Stimulated activated CD4-positive, alpha-beta T cell treated with anti-CD3 and anti-CD28 coated beads, Interleukin-4, amount 100 ng/mL, for 1 hour (primary cell): ENCODE measurements at regions not wholly inside any gene's neighbourhood (a gene's known extent, or its start where the extent isn't known, plus 50 kb on each side); places are given as distances from the start of the nearest gene placed in this dataset.
"Not testable (repeated sequence)": the region's sequence is repeated elsewhere in the genome, so short reads cannot be mapped to it uniquely, and the experiment has no call there.

Source experiments
- DNase-seq: peaks from one replicate; pipeline ENCODE4 v3.0.0-alpha.2; 2020

DNA sequence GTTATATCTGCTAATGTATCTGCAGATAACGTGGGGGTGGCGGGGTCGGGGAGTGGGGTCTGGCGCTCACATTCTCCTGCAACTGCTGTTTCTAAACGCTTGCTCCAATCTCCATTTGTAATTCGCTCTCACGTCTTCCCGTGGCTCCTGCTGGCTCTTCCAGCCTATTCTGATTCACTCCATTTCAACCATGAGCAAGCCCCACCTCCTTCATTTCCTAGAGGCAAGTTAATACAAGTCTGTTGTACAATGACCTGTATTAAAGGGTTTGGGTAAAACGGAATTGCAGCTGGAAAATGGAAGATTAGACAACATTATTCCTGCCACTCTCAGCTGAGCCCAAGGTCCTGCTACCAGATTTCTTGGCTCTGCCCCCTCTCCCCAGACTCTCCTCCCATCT, 132.3 kb downstream of the CSNK2A3 start:
- DNase-seq, result no peak

DNA sequence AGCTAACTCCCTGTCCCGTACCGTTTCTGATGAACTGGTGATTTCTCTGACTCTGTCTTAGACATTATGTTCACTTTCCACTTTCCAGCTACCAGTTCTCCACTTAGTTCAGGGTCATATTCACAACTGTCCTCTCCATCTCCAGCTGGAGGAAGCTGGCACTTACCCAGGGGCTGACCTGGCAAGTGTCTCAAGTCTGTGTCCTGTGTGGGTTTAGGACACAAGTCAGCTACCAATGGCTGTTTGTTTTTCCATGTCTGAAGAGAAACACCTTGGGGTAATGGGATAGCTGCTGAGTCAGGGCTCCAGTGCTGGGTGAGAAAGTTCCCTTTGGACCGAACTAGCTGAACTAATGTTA, 134.4 kb downstream of the CSNK2A3 start:
- no peak for DNase-seq

GRCh38 chr11:11217929-11218628, 135.0 kb downstream of the CSNK2A3 start:
- no peak for DNase-seq

DNA sequence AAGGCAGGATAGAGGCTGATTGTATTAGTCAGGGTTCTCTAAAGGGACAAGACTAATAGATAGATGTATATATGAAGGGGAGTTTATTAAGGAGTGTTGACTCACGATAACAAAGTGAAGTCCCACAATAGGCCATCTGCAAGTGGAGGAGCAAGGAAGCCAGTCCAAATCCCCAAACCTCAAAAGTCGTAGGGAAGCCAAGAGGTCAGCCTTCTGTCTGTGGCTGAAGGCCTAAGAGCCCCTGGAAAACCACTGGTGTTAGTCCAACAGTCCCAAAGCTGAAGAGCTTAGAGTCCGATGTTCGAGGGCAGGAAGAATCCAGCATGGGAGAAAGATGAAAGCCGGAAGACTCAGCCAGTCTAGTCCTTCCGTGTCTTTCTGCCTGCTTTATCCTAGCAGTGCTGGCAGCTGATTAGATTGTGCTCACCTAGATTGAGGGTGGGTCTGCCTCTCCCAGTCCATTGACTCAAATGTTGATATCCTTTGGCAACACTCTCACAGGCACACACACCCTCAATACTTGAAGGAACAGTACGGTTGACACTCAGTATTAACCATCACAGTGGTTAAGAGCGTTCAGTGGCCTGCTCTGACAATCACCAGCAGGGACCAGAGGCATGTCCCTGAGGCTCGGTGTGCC, 135.6 kb downstream of the CSNK2A3 start:
- no peak for DNase-seq

GRCh38 chr11:11215944-11216343, 137.1 kb downstream of the CSNK2A3 start:
- no peak for DNase-seq

GRCh38 chr11:11215058-11215815, 137.8 kb downstream of the CSNK2A3 start:
- no peak for DNase-seq

DNA sequence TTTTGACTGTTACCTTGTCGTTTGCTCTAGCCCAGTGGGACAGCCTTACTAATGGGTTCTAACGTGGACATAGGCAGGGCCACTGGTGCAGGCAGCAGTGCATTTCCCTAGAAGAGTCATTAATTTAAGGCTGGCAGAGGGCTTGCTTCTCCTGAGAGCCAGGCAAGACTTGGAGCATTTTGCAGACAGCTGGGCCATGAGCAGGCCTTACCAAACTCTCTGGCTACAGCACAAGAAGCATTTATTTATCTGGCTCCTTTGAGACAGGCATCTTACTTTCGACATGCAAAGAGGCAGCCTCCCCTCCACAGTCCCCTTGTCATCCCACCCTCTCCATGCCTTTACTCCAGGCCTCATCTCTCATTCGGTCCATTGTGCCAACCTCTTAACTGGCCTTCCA, 139.9 kb downstream of the CSNK2A3 start:
- no peak for DNase-seq

DNA sequence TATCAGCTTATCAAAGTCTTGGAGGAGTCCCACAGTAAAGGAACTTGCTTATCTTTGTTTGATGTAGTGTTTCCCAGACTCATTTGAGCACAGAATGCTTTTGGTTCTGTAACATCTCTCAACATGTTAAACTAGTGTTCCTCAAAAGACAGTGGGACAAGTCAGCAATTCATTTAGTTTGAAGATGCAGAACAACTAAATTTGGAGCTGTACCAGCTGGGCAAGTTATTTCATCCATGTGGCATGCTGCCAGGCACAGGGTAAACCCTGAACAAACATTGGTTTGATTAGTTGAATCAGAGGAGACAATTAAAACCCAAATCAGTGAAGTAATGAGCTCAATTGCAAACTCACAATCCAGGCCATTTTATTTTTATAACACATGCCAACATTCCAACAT, 141.2 kb downstream of the CSNK2A3 start:
- DNase-seq, result no peak

- DNase-seq, result no peak
Measured at GRCh38 chr11:11211186-11211585, 141.9 kb downstream of the CSNK2A3 start.

GRCh38 chr11:11210446-11210845, 142.6 kb downstream of the CSNK2A3 start:
- no peak for DNase-seq

- no peak for DNase-seq
Measured at GRCh38 chr11:11209967-11210366, 143.1 kb downstream of the CSNK2A3 start.

DNA sequence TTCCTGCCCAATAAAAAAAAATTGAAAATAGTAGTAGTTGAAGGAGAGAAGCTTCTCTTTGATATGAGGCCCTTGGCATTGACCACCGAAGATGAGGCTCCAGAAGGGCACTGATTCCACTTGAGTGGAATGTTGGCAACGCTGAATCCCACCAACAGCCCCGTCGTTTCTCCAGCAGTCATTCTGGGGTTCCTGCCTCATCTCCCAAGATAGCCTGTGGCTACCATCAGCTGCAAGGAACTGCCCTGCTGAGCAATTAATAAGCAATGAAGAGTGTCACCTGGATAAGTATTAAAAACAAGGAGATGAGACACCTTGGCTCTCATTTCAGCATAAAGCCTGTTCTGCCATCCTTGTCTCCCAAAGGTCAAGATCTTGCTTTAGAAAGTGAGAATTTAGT, 144.1 kb downstream of the CSNK2A3 start:
- DNase-seq, result no peak

DNA sequence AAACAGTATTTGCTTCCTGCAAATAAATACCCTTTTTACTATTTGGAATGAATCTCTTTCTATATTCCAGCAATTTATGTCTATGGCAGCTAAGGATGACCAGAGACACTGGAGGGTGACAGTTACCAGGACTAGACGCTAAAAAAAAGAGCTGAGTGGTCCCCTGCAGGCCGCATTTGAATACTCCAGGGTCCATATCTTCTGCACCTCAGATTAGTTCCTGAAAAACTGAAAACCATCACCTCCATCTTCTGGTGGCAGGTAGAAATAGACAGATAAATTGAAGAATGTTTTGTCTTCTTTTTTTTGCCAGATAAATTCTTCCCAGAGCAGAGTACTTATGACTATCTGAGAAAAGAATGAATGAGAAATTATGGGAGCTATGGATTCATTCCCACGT, 145.6 kb downstream of the CSNK2A3 start:
- no peak for DNase-seq

DNA sequence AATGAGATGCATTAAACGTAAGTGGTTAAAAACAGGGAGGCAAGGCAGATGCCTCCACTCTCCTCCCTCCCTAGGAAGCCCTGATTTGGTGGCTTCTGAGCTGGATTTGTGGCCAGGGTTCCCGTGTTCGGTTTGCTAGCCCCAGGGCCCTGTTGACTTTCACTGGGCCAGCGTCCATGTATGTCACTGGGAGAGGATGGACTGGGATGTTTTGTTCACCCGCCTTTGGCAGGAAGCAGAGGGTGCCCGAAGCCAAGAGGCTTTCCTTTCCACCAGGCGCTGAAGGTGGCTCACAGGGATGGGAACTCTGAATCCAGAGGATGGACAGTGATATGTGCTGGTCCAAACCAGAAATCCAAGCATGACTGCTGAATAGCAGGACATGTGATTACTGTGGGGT, 146.6 kb downstream of the CSNK2A3 start:
- no peak for DNase-seq

- no peak for DNase-seq
Measured at GRCh38 chr11:11202885-11203284, 150.2 kb downstream of the CSNK2A3 start.

- not testable (repeated sequence) for DNase-seq
Measured at GRCh38 chr11:11201302-11201701, 151.7 kb downstream of the CSNK2A3 start.

- no peak for DNase-seq
Measured at GRCh38 chr11:11192541-11192940, 160.5 kb downstream of the CSNK2A3 start.

DNA sequence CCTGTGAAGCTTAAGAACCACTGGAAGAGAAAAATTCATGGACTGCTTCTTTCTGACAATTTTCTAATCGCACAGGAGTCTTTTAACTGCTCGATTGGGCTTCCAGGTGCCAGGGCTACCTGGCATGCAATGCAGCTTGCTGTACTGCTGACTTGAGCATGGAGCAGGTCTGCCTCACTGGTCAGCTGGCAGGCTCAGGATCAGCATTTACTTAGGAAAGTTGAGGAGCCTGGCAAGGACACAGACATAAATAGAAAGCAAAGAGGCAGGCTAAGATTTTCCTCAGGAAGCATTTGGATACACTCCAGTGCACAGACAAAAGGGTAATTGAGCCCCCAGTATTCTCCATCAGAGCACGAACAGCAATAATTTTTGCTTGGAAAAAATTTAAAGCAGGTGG, 163.5 kb downstream of the CSNK2A3 start:
- DNase-seq, result no peak

- DNase-seq, result no peak
Measured at GRCh38 chr11:11186249-11186648, 166.8 kb downstream of the CSNK2A3 start.

GRCh38 chr11:11182261-11182660, 170.8 kb downstream of the CSNK2A3 start:
- no peak for DNase-seq

DNA sequence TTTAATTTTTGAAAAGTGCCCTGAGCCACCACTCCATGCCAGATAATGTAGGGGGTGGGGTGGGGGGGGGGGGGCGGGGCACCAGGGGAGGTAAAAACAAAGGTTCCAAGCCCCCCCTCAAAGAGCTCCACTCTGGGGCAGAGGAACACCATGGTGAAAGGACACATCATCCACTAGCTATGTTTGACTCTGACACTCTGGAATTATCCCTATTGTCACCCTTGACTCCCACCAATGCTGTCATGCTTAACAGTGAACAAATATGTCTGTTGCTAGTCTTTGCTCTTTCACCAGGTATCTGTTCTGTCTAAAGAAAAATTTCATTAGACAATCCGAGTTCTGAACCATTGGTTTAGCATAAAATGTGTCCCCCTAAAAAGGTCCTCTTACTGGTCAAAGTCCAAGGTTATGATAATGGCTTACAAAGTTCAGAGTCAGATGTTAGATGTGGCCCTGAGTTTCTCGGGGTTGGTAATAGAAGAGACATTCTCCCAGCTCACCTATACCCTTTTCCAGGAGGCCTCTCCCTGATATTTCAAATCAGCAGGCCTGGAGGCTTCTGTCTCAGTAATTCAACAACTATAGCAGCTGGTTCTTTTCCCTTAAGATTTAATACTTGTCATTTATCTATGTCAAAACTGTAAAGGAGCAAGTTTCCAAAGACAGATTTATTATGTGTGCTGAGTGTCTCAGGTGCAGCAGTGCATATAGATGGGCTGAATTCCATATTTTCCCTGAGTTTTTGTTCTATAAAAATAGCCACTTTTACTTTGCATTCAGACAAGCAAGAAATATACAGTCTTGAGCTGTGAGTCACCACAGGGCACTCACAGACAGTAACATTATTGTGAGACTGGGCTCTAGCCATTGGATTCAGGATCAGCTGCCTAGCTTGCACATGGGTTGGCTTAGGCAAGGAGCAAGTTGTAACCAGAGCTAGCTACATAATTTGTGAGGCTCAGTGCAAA, 174.1 kb downstream of the CSNK2A3 start:
- no peak for DNase-seq

DNA sequence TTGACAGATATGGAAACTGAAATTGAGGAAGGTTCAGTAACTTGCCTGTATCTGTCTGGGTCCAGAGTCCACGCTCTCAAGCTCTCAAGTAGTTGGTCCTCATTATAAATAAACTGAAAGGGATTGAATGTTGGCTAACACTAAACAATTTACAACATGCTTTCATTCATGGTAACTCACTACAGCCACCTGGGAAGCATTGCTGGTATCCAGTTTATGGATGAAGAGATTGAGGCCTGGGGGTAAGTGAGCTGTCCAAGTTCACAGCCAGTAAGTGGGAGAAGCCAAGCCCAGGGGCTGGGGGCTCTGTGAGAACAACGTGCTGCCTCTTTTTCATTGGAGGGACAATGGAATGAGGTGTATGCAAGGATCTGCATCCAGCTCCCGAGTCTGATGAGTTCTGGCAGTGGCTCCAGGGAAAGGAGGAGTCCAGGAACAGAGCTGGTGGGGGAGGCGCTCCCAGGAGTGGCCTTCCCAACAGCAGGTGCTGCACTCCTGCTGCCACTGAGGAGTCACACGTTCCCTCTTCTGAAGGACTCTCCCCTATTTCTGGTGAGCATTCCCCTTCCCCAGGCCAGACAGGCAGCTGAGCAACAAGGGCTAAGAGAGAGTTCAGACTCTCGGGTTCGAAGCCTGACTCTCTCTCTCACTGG, 175.8 kb downstream of the CSNK2A3 start:
- no peak for DNase-seq
